OCI-LY7 (cell line): ENCODE measurements at regions not wholly inside any gene's neighbourhood (a gene's known extent, or its start where the extent isn't known, plus 50 kb on each side); places are given as distances from the start of the nearest gene placed in this dataset.

Source experiments
- EZH2phosphoT487 ChIP-seq: fragments of 200-600 bp; sonication (generic); IDR thresholded peaks from 2 replicates; pipeline ENCODE4 v1.6.1; 2018; ENCODE audit warnings: low read depth, borderline replicate concordance, mild to moderate bottlenecking, mixed run types, antibody characterized with exemption, low read length, moderate library complexity, mixed read lengths
- TF ChIP-seq, protein P1 (sequence below): fragments of 200-600 bp; sonication (generic); conservative IDR thresholded peaks from 2 replicates; pipeline ENCODE4 v1.5.1; 2014; ENCODE audit warnings: mild to moderate bottlenecking, antibody characterized with exemption, low read length, moderate library complexity, mixed read lengths

DNA sequence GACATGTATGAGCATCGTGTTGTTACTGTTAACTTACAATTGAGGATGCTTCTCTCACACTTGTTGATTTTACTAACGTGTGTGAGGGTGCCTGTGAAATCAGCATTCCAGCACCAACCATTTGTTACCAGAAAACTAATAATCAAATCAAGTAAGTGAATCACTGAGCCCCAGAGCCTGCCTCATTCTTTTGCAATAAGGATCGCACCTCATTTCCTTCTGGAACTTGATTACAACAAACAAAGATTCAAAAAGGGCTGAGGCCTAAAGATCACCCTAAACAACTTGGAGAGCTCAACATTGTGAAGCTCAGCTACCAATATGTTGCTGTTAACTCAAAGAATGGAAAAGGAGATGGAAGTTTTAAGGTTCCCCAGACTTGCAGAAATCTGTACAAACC, 274.7 kb downstream of the TFAP2A start:
- TF ChIP-seq, protein P1, sequence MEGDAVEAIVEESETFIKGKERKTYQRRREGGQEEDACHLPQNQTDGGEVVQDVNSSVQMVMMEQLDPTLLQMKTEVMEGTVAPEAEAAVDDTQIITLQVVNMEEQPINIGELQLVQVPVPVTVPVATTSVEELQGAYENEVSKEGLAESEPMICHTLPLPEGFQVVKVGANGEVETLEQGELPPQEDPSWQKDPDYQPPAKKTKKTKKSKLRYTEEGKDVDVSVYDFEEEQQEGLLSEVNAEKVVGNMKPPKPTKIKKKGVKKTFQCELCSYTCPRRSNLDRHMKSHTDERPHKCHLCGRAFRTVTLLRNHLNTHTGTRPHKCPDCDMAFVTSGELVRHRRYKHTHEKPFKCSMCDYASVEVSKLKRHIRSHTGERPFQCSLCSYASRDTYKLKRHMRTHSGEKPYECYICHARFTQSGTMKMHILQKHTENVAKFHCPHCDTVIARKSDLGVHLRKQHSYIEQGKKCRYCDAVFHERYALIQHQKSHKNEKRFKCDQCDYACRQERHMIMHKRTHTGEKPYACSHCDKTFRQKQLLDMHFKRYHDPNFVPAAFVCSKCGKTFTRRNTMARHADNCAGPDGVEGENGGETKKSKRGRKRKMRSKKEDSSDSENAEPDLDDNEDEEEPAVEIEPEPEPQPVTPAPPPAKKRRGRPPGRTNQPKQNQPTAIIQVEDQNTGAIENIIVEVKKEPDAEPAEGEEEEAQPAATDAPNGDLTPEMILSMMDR, result no peak
- TF ChIP-seq EZH2phosphoT487, result no peak
